ENCODE measurements at regions not wholly inside any gene's neighbourhood (a gene's known extent, or its start where the extent isn't known, plus 50 kb on each side); places are given as distances from the start of the nearest gene placed in this dataset.

DNA sequence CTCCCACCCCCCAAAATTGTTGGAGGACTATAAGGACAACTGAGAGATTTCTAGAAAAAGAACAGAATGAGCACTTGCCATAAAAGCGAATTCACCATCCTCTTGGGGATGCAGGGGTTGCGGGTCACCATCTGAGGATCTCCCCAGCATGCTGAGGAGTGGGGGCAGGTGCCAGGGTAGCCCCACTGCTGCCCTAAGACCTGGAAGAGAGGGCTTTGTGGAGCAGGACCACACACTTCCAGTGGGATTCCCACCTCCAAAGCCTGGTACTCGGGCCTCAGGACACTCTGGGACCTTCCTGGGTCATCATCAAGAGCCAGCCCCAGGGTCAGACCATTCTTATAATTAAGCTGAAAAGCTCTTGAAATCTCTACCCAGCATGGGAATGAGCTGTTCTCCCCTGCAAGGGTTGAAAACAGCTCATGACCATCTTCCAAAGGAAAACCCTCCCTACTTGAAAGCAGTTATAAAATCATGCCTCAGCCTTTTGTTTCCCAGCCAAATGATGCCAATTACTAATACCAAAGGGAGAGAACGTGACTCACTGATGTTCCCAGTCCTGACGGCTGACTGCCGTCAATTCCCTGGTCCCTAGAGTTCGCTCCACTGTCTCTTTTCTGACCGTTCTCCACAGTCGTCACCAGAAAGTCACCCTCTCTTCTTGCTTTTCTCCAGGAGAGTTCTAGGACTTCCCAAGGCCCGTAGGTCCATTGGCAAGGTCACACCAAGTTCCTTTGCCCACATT, 76.8 kb upstream of the CREB3L1 start:
- Histone ChIP-seq H3K4me3 (no peak overlapping the region), H3K4me1 (no peaks in the 10 kb centered on the region), H3K27ac (no peak overlapping the region), H3K36me3 (no peaks in the 10 kb centered on the region), H3K27me3 (peaks cover 0 to 33% of the 10 kb centered on the region in 2 donors), H3K9me3 (no peaks in the 10 kb centered on the region)
- WGBS, 2 donors, result 76 to 77% methylated on average over 10 of the region's 10 CpGs
- DNase-seq (ENCODE audit: low spot score in 2 of 2), result no peak
- TF ChIP-seq POLR2A (IDR thresholded peaks at IDR 0.05), result no peak

DNA sequence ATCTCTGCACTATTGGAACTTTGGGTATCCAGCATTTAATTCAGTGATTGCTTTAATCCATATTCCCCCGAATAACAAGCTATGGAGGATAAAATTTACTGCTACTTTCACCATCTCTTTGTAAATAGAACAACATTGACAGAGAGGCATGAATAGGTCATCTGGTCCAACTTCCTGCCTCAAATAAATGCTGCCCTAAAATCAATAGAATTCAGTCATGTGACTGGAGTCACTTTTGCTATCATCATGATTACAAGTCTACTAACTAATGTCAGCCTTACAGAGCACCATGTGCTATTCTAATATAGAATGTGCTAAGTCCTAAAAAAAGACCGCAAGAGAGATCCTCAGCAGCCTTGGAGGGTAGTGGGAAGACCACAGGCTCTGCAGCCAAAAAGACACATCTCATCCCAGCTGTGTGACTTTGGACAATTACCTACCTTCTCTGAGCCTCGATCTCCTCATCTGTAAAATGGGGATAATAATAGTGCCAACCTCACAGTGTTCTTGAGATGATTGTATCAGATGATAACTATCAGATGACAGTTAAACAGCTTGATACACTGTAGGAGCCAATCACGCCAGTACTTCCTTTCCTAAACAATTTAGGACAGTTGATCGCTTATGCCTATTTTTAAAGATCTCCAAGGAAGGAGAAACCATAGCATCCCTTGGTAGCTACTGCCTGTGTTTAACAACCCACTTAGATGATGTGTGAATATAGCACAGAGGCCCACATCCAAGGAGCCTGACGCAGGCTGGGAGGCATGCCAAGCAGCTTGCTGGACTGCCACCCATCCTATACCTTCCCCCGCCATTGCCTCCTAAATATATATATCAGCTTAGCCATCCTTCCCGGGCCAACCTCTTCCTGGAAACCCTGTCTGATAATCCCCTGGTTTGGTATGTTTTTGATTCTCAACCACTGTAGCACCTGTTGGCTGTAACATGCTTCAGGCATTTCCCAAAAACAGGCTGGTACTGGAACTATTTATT, 77.3 kb upstream of the PHF21A start:
- H3K4me3 ChIP-seq, result no peak overlapping the region
- H3K27me3 ChIP-seq, result peaks cover 0 to 24% of the 10 kb centered on the region in 2 donors
- H3K36me3 ChIP-seq, result no peaks in the 10 kb centered on the region
- TF ChIP-seq POLR2A (IDR thresholded peaks at IDR 0.05), result no peak
- H3K27ac ChIP-seq, result no peak overlapping the region
- no peaks in the 10 kb centered on the region for H3K4me1 ChIP-seq
- DNase-seq (ENCODE audit: low spot score in 2 of 2), result no peak
- WGBS, 2 donors, result 78 to 82% methylated on average over 8 of the region's 8 CpGs
- H3K9me3 ChIP-seq, result no peaks in the 10 kb centered on the region

DNA sequence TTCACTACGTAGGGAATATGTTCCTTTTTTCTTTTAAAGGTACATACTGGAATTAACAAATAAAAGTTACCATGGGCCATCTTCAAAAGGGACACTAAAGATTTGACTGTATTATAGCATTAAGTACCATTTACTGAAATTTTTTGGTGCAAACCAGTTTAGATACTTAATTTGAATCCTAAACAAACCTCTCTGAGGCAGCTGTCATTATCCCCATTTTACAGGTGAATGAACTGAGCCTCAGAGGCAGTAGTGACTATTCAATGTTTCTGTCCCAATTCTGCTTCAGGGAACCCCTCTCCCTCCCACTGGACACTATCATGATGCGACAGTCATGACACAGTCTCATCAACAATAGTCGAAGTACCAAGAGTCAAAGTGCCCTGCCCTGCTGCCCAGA, 76.2 kb upstream of the PHF21A start:
- no peak for DNase-seq (ENCODE audit: low spot score in 2 of 2)
- H3K9me3 ChIP-seq, result no peaks in the 10 kb centered on the region
- WGBS, 2 donors, result 73 to 81% methylated on average over 3 of the region's 3 CpGs
- H3K4me3 ChIP-seq, result no peak overlapping the region
- H3K27ac ChIP-seq, result no peak overlapping the region
- H3K4me1 ChIP-seq, result no peaks in the 10 kb centered on the region
- no peaks in the 10 kb centered on the region for H3K36me3 ChIP-seq
- H3K27me3 ChIP-seq, result peaks cover 0 to 26% of the 10 kb centered on the region in 2 donors
- no peak for TF ChIP-seq EP300 (IDR thresholded peaks at IDR 0.05)
- TF ChIP-seq POLR2A (IDR thresholded peaks at IDR 0.05), result no peak
- TF ChIP-seq, protein P1, sequence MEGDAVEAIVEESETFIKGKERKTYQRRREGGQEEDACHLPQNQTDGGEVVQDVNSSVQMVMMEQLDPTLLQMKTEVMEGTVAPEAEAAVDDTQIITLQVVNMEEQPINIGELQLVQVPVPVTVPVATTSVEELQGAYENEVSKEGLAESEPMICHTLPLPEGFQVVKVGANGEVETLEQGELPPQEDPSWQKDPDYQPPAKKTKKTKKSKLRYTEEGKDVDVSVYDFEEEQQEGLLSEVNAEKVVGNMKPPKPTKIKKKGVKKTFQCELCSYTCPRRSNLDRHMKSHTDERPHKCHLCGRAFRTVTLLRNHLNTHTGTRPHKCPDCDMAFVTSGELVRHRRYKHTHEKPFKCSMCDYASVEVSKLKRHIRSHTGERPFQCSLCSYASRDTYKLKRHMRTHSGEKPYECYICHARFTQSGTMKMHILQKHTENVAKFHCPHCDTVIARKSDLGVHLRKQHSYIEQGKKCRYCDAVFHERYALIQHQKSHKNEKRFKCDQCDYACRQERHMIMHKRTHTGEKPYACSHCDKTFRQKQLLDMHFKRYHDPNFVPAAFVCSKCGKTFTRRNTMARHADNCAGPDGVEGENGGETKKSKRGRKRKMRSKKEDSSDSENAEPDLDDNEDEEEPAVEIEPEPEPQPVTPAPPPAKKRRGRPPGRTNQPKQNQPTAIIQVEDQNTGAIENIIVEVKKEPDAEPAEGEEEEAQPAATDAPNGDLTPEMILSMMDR (IDR thresholded peaks at IDR 0.05), result no peak

DNA sequence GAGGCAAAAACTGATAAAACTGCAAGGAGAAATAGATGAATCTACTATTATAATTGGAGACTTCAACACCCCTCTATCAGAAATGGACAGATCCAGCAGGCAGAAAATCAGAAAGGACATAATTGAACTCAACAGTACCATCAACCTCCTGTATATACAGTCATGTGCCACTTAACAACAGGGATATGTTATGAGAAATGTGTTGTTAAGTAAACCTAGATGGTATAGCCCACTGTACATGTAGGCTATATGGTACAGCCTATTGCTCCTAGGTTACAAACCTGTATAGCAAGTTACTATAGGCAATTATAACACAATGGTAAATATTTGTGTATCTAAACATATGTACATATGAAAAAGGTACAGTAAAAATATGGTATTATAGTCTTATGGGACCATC, 66.8 kb upstream of the PHF21A start:
- Histone ChIP-seq H3K27me3 (peaks cover 0 to 2% of the 10 kb centered on the region in 2 donors), H3K36me3 (no peaks in the 10 kb centered on the region), H3K27ac (no peak overlapping the region), H3K4me3 (no peak overlapping the region), H3K4me1 (no peaks in the 10 kb centered on the region), H3K9me3 (peaks cover 0 to 17% (median 3%) of the 10 kb centered on the region in 4 donors)
- no peak for TF ChIP-seq EP300 (IDR thresholded peaks at IDR 0.05)
- TF ChIP-seq, protein P1 (IDR thresholded peaks at IDR 0.05), result no peak
- no peak for TF ChIP-seq POLR2A (IDR thresholded peaks at IDR 0.05)
- no peak for DNase-seq (ENCODE audit: low spot score in 2 of 2)

DNA sequence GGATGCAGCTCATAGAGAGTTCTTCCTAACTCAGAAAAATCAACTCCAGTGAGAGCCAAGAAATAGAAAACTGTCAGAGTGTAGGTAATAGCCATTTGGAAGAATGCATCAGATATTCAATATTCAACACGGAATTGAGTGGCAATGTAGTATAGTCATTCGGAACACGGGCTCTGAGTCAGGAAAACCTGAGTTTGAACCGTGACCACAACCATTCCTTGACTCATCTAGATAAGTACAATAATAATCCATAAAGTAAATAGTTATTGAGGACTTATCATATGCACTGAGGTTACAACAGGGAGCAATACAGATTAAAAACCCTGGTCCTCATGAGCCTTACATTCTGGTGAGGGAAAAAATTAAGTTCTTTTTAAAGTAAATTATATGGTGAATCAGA, 62.6 kb upstream of the PHF21A start:
- no peak for DNase-seq (ENCODE audit: low spot score in 2 of 2)
- 79 to 91% methylated on average over 4 of the region's 4 CpGs for WGBS, 2 donors
- TF ChIP-seq POLR2A (IDR thresholded peaks at IDR 0.05), result no peak
- TF ChIP-seq EP300 (IDR thresholded peaks at IDR 0.05), result no peak
- TF ChIP-seq, protein P1 (IDR thresholded peaks at IDR 0.05), result no peak

More for the DNA sequence above, 62.6 kb upstream of the PHF21A start:
- Histone ChIP-seq H3K27me3 (no peaks in the 10 kb centered on the region), H3K9me3 (peaks cover 0 to 8% (median 0%) of the 10 kb centered on the region in 4 donors), H3K36me3 (no peaks in the 10 kb centered on the region), H3K4me1 (no peaks in the 10 kb centered on the region), H3K27ac (no peak overlapping the region), H3K4me3 (no peak overlapping the region)

All from tibial nerve (tissue), 4 donors.